GM12878 (cell line): ENCODE measurements at regions not wholly inside any gene's neighbourhood (a gene's known extent, or its start where the extent isn't known, plus 50 kb on each side); places are given as distances from the start of the nearest gene placed in this dataset.

Source experiments
- CHD4 ChIP-seq: fragments of 200-600 bp; sonication (generic); IDR thresholded peaks from 2 replicates; pipeline ENCODE4 v1.6.1; 2016; ENCODE audit warnings: mild to moderate bottlenecking
- EP300 ChIP-seq, 2 experiments: fragments of 150-350 bp in 1 of 2; IDR thresholded peaks; 2 replicates each; pipeline ENCODE4 v1.6.1; 2011 to 2012; ENCODE audit warnings: low read depth in 2 of 2, low read length in 2 of 2, borderline replicate concordance in 1 of 2, improper control_type of control experiment in 1 of 2, inconsistent platforms in 1 of 2; ENCODE audit not compliant: control insufficient read depth in 1 of 2
- EZH2 ChIP-seq: IDR thresholded peaks from 2 replicates; pipeline ENCODE4 v1.6.1; 2012; ENCODE audit warnings: low read depth, mild to moderate bottlenecking, control low read depth, inconsistent platforms, low read length, borderline replicate concordance; ENCODE audit not compliant: control insufficient read depth
- HDAC6 ChIP-seq: fragments of 200-600 bp; sonication (generic); IDR thresholded peaks from one replicate; pipeline ENCODE4 v1.8.0; 2017; ENCODE audit warnings: antibody characterized with exemption; ENCODE audit not compliant: unreplicated experiment
- RB1 ChIP-seq: fragments of 450-650 bp; formaldehyde crosslinking; IDR thresholded peaks from 2 replicates; pipeline ENCODE4 v1.6.1; 2017; ENCODE audit warnings: mild to moderate bottlenecking, borderline replicate concordance
- SRF ChIP-seq, 2 experiments: IDR thresholded peaks; 2 replicates each; pipeline ENCODE4 v1.6.1; 2011; ENCODE audit warnings: low read depth in 2 of 2, low read length in 2 of 2, mild to moderate bottlenecking in 1 of 2, moderate library complexity in 1 of 2
- ZBED1 ChIP-seq: IDR thresholded peaks from 2 replicates; pipeline ENCODE4 v1.6.1; 2016; ENCODE audit warnings: borderline replicate concordance
- TF ChIP-seq, protein P1 (sequence below): IDR thresholded peaks from 2 replicates; pipeline ENCODE4 v1.6.1; 2012; ENCODE audit warnings: low read depth, low read length, improper control_type of control experiment
- TF ChIP-seq, protein P2 (sequence below), 3 experiments: IDR thresholded peaks in 2 of 3; conservative IDR thresholded peaks in 1 of 3; 2 replicates each; pipeline ENCODE4 v1.5.1; 2011; ENCODE audit warnings: low read depth in 3 of 3, low read length in 3 of 3, mild to moderate bottlenecking in 3 of 3, control low read depth in 2 of 3, moderate library complexity in 2 of 3, inconsistent platforms in 1 of 3, mixed read lengths in 1 of 3; ENCODE audit not compliant: control insufficient read depth in 2 of 3, insufficient read depth in 1 of 3; ENCODE audit errors: extremely low read depth in 1 of 3
- TF ChIP-seq, protein P3 (sequence below): fragments of 450-650 bp; formaldehyde crosslinking; IDR thresholded peaks from 2 replicates; pipeline ENCODE4 v1.4.0; 2022; ENCODE audit warnings: mild to moderate bottlenecking, moderate library complexity

DNA sequence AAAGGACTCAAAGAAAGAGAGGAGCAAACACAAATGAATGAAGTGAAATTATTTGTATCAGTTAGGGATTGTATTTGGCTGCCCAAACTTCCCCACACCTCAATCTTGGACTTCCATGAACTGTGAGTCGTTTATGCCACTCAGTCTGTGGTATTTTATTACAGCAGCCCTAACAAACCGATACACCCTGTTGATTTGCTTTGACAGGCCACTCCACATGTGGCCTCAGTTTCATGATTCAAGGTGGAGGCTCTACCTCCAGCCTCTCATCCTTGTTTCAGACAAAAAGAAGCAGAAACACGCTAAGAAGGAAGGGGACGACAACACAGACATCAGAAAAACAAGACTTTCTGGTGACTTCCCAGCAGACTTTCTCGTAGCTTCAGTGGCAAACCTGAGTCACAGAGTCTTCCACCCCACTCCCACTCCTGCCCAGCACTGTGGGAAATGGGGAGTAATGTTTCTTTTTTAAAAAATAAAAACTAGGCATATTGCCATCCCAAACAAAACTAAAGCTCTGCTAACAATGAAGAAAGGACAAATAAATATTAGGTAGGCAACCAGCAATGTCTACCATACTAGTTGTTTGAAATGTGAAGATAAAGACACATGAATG, 52.2 kb upstream of the ABCA1 start:
- TF ChIP-seq, protein P1, sequence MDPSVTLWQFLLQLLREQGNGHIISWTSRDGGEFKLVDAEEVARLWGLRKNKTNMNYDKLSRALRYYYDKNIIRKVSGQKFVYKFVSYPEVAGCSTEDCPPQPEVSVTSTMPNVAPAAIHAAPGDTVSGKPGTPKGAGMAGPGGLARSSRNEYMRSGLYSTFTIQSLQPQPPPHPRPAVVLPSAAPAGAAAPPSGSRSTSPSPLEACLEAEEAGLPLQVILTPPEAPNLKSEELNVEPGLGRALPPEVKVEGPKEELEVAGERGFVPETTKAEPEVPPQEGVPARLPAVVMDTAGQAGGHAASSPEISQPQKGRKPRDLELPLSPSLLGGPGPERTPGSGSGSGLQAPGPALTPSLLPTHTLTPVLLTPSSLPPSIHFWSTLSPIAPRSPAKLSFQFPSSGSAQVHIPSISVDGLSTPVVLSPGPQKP: no peak
- TF ChIP-seq CHD4 (no peak), RB1 (no peak), ZBED1 (no peak), HDAC6 (no peak), EP300 (IDR thresholded peaks at IDR 0.05; ENCODE audit: borderline replicate concordance in 1 of 2, control insufficient read depth in 1 of 2, low read depth in 2 of 2, low read length in 2 of 2) (no peak), SRF (IDR thresholded peaks at IDR 0.05; ENCODE audit: low read depth in 2 of 2, low read length in 2 of 2) (no peak), EZH2 (no peak)
- TF ChIP-seq, protein P2, sequence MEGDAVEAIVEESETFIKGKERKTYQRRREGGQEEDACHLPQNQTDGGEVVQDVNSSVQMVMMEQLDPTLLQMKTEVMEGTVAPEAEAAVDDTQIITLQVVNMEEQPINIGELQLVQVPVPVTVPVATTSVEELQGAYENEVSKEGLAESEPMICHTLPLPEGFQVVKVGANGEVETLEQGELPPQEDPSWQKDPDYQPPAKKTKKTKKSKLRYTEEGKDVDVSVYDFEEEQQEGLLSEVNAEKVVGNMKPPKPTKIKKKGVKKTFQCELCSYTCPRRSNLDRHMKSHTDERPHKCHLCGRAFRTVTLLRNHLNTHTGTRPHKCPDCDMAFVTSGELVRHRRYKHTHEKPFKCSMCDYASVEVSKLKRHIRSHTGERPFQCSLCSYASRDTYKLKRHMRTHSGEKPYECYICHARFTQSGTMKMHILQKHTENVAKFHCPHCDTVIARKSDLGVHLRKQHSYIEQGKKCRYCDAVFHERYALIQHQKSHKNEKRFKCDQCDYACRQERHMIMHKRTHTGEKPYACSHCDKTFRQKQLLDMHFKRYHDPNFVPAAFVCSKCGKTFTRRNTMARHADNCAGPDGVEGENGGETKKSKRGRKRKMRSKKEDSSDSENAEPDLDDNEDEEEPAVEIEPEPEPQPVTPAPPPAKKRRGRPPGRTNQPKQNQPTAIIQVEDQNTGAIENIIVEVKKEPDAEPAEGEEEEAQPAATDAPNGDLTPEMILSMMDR (IDR thresholded peaks at IDR 0.05 in 2 of 3, conservative IDR thresholded peaks at IDR 0.05 in 1 of 3; ENCODE audit: control insufficient read depth in 2 of 3, extremely low read depth in 1 of 3, insufficient read depth in 1 of 3, low read depth in 3 of 3, low read length in 3 of 3): no peak
- TF ChIP-seq, protein P3, sequence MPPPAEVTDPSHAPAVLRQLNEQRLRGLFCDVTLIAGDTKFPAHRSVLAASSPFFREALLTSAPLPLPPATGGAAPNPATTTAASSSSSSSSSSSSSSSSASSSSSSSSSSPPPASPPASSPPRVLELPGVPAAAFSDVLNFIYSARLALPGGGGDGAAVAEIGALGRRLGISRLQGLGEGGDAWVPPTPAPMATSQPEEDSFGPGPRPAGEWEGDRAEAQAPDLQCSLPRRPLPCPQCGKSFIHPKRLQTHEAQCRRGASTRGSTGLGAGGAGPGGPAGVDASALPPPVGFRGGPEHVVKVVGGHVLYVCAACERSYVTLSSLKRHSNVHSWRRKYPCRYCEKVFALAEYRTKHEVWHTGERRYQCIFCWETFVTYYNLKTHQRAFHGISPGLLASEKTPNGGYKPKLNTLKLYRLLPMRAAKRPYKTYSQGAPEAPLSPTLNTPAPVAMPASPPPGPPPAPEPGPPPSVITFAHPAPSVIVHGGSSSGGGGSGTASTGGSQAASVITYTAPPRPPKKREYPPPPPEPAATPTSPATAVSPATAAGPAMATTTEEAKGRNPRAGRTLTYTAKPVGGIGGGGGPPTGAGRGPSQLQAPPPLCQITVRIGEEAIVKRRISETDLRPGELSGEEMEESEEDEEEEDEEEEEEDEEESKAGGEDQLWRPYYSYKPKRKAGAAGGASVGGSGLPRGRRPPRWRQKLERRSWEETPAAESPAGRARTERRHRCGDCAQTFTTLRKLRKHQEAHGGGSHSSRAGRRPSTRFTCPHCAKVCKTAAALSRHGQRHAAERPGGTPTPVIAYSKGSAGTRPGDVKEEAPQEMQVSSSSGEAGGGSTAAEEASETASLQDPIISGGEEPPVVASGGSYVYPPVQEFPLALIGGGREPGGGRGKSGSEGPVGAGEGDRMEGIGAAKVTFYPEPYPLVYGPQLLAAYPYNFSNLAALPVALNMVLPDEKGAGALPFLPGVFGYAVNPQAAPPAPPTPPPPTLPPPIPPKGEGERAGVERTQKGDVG (CRISPR knock-in tag): no peak
